H1 (cell line): ENCODE measurements at regions not wholly inside any gene's neighbourhood (a gene's known extent, or its start where the extent isn't known, plus 50 kb on each side); places are given as distances from the start of the nearest gene placed in this dataset.

Source experiments
- CTCF ChIA-PET: fragments of 300-600 bp; sonication (Branson Sonifier 250); formaldehyde crosslinking; loops from one replicate; lab custom pipeline; 2021; ENCODE audit not compliant: partially characterized antibody; lab: Charles Lee
- POLR2A ChIA-PET: fragments of 300-600 bp; sonication (Branson Sonifier 250); formaldehyde crosslinking; loops from one replicate; lab custom pipeline; 2021; ENCODE audit warnings: inconsistent platforms; ENCODE audit not compliant: partially characterized antibody; lab: Charles Lee
- DNase-seq, 2 experiments: peaks; one replicate each; pipeline versions ENCODE4 v3.0.0 to v3.0.0-alpha.2; 2010 to 2022; ENCODE audit warnings: low spot score in 2 of 2, low read depth in 1 of 2, mixed read lengths in 1 of 2
- FAIRE-seq: peaks from 2 replicates; lab custom pipeline; 2011; peaks lifted over from hg19 to GRCh38; lab: Jason Lieb, UNC
- H2AFZ ChIP-seq: 2 replicates; pipeline ENCODE4 v1.8.1; 2012; ENCODE audit warnings: low read length, inconsistent platforms
- H2AK5ac ChIP-seq: 2 replicates; pipeline ENCODE4 v1.6.1; 2013; ENCODE audit warnings: low read depth, low read length
- H2BK120ac ChIP-seq: replicated peaks from 2 replicates; pipeline ENCODE3; 2013; ENCODE audit warnings: low read depth, low read length, inconsistent platforms
- H2BK12ac ChIP-seq: 2 replicates; pipeline ENCODE4 v1.6.1; 2013; ENCODE audit warnings: low read depth, low read length
- H2BK15ac ChIP-seq: 2 replicates; pipeline ENCODE4 v1.6.1; 2013; ENCODE audit warnings: low read length
- H2BK20ac ChIP-seq: 2 replicates; pipeline ENCODE4 v1.6.1; 2013; ENCODE audit warnings: low read length
- H2BK5ac ChIP-seq: 2 replicates; pipeline ENCODE4 v1.6.1; 2013; ENCODE audit warnings: low read depth, low read length
- H3K14ac ChIP-seq: 2 replicates; pipeline ENCODE4 v1.6.1; 2013; ENCODE audit warnings: inconsistent platforms; ENCODE audit not compliant: insufficient read length
- H3K18ac ChIP-seq: 2 replicates; pipeline ENCODE4 v1.6.1; 2013; ENCODE audit warnings: low read length; ENCODE audit errors: extremely low read depth
- H3K23ac ChIP-seq: 2 replicates; pipeline ENCODE4 v1.6.1; 2013; ENCODE audit warnings: inconsistent platforms; ENCODE audit not compliant: insufficient read length
- H3K23me2 ChIP-seq: 2 replicates; pipeline ENCODE4 v1.6.1; 2013; ENCODE audit warnings: low read depth, low read length
- H3K27ac ChIP-seq: 2 replicates; pipeline ENCODE4 v1.6.1; 2011; ENCODE audit warnings: low read depth, low read length, inconsistent platforms
- H3K27me3 ChIP-seq, 4 experiments: replicated peaks in 1 of 4; 1 replicate in 1 of 4; 2 replicates in 3 of 4; pipeline versions ENCODE4 v1.6.1 to v1.8.1; 2011 to 2013; ENCODE audit warnings: low read length in 3 of 4, mild to moderate bottlenecking in 3 of 4, inconsistent platforms in 2 of 4, mixed read lengths in 2 of 4, moderate library complexity in 1 of 4; ENCODE audit not compliant: control insufficient read depth in 3 of 4, insufficient read depth in 3 of 4; ENCODE audit errors: extremely low read depth in 1 of 4
- H3K36me3 ChIP-seq, 4 experiments: 2 replicates each; pipeline versions ENCODE4 v1.6.1 to v1.8.1; 2011 to 2013; ENCODE audit warnings: mild to moderate bottlenecking in 4 of 4, low read length in 3 of 4, moderate library complexity in 2 of 4, control low read depth in 1 of 4, inconsistent platforms in 1 of 4; ENCODE audit not compliant: insufficient read depth in 4 of 4, control insufficient read depth in 2 of 4
- H3K4ac ChIP-seq: replicated peaks from 2 replicates; pipeline ENCODE3; 2013; ENCODE audit warnings: low read length, low read depth, mixed read lengths, inconsistent platforms; ENCODE audit not compliant: insufficient read length
- H3K4me1 ChIP-seq, 4 experiments: replicated peaks in 1 of 4; 1 replicate in 1 of 4; 2 replicates in 3 of 4; pipeline versions ENCODE4 v1.6.1 to v1.8.1; 2011 to 2013; ENCODE audit warnings: low read length in 3 of 4, inconsistent platforms in 2 of 4, mixed read lengths in 1 of 4; ENCODE audit not compliant: insufficient read depth in 4 of 4, control insufficient read depth in 3 of 4
- H3K4me2 ChIP-seq, 2 experiments: 2 replicates each; pipeline versions ENCODE4 v1.6.1 to v1.8.1; 2011 to 2013; ENCODE audit warnings: low read depth in 2 of 2, low read length in 2 of 2, control low read depth in 1 of 2, inconsistent platforms in 1 of 2, mild to moderate bottlenecking in 1 of 2; ENCODE audit not compliant: insufficient read depth in 1 of 2
- H3K4me3 ChIP-seq, 4 experiments: fragments of 200-600, 300-600 bp in 1 of 4; sonication (generic), shearing (Covaris generic), sonication (Bioruptor Twin) in 1 of 4; 2 replicates each; pipeline versions ENCODE4 v1.5.1 to v1.8.1; 2011 to 2016; ENCODE audit warnings: low read length in 4 of 4, low read depth in 3 of 4, control low read depth in 2 of 4, inconsistent platforms in 2 of 4, mild to moderate bottlenecking in 2 of 4, mixed read lengths in 1 of 4, moderate library complexity in 1 of 4; ENCODE audit not compliant: insufficient read depth in 2 of 4; ENCODE audit errors: extremely low read depth in 1 of 4
- H3K56ac ChIP-seq: replicated peaks from 2 replicates; pipeline ENCODE3; 2013; ENCODE audit warnings: low read depth, mild to moderate bottlenecking, mixed read lengths, low read length, inconsistent platforms; ENCODE audit not compliant: insufficient read length
- H3K79me1 ChIP-seq: 2 replicates; pipeline ENCODE4 v1.6.1; 2013; ENCODE audit warnings: low read depth, low read length, control low read depth
- H3K79me2 ChIP-seq, 2 experiments: 2 replicates each; pipeline versions ENCODE4 v1.6.1 to v1.8.1; 2012 to 2013; ENCODE audit warnings: low read length in 2 of 2, mild to moderate bottlenecking in 2 of 2, inconsistent platforms in 1 of 2; ENCODE audit not compliant: insufficient read depth in 2 of 2, control insufficient read depth in 1 of 2
- H3K9ac ChIP-seq, 4 experiments: replicated peaks in 1 of 4; 1 replicate in 1 of 4; 2 replicates in 3 of 4; pipeline versions ENCODE4 v1.6.1 to v1.8.1; 2011 to 2013; ENCODE audit warnings: low read depth in 3 of 4, low read length in 3 of 4, control low read depth in 2 of 4, mild to moderate bottlenecking in 2 of 4, moderate library complexity in 2 of 4, inconsistent platforms in 1 of 4; ENCODE audit errors: extremely low read depth in 1 of 4
- H3K9me3 ChIP-seq, 2 experiments: 2 replicates each; pipeline versions ENCODE4 v1.6.1 to v1.8.1; 2012 to 2013; ENCODE audit warnings: mild to moderate bottlenecking in 2 of 2, moderate library complexity in 2 of 2, control low read depth in 1 of 2, inconsistent platforms in 1 of 2, low read depth in 1 of 2, low read length in 1 of 2, mixed read lengths in 1 of 2; ENCODE audit not compliant: insufficient read depth in 2 of 2
- H4K20me1 ChIP-seq, 2 experiments: replicated peaks in 1 of 2; 2 replicates each; pipeline versions ENCODE3 to v1.8.1; 2011 to 2013; ENCODE audit warnings: inconsistent platforms in 2 of 2, low read length in 2 of 2, mild to moderate bottlenecking in 1 of 2; ENCODE audit not compliant: insufficient read depth in 2 of 2, control insufficient read depth in 1 of 2
- H4K5ac ChIP-seq: 2 replicates; pipeline ENCODE4 v1.6.1; 2013; ENCODE audit warnings: low read length, low read depth, mixed read lengths, inconsistent platforms; ENCODE audit not compliant: insufficient read length
- H4K8ac ChIP-seq: 2 replicates; pipeline ENCODE4 v1.8.0; 2013; ENCODE audit warnings: mild to moderate bottlenecking, moderate library complexity, low read length, inconsistent platforms; ENCODE audit not compliant: insufficient read depth; ENCODE audit errors: extremely low read depth
- H4K91ac ChIP-seq: replicated peaks from 2 replicates; pipeline ENCODE3; 2013; ENCODE audit warnings: low read length, mixed read lengths, inconsistent platforms; ENCODE audit not compliant: insufficient read length
- ASH2L ChIP-seq: fragments of 200-600, 300-600 bp; sonication (generic); IDR thresholded peaks from one replicate; pipeline ENCODE4 v1.7.1; 2017; ENCODE audit warnings: low read length
- BRCA1 ChIP-seq: IDR thresholded peaks from 2 replicates; pipeline ENCODE4 v1.6.1; 2012; ENCODE audit warnings: low read depth, low read length, improper control_type of control experiment
- RXRA ChIP-seq: IDR thresholded peaks from 2 replicates; pipeline ENCODE4 v1.6.1; 2011; ENCODE audit warnings: low read depth, mild to moderate bottlenecking, low read length, moderate library complexity; ENCODE audit not compliant: insufficient read depth
- SP4 ChIP-seq: IDR thresholded peaks from 2 replicates; pipeline ENCODE4 v1.6.1; 2012; ENCODE audit warnings: low read length, inconsistent platforms
- TCF12 ChIP-seq: IDR thresholded peaks from 2 replicates; pipeline ENCODE4 v1.6.1; 2011; ENCODE audit warnings: low read depth, mild to moderate bottlenecking, low read length
- WGBS, 2 experiments: shearing (Covaris generic) in 1 of 2; methylation state at CpG; one replicate each; pipeline versions ENCODE4 v1.1.6 to v1.1.7; 2013 to 2015; ENCODE audit warnings: low lambda C conversion rate in 2 of 2, mixed read lengths in 2 of 2, inconsistent platforms in 1 of 2, low coverage in 1 of 2, missing lambda C conversion rate in 1 of 2; ENCODE audit not compliant: insufficient replicate concordance in 2 of 2, insufficient coverage in 1 of 2, insufficient read length in 1 of 2; ENCODE audit errors: extremely low coverage in 1 of 2, missing lambda C conversion rate in 1 of 2; 5-methylcytosine and 5-hydroxymethylcytosine counted together

GRCh38 chr10:6707352-6707751 lies 127.3 kb upstream of the PRKCQ start:
- POLR2A ChIA-PET, result no interaction called here
- H3K23me2 ChIP-seq, result no peaks in the 10 kb centered on the region
- no peak overlapping the region for H3K27ac ChIP-seq
- no peak overlapping the region for H3K56ac ChIP-seq
- H4K8ac ChIP-seq, result no peak overlapping the region
- no peaks in the 10 kb centered on the region; a peak in 1 of 7 replicates for H3K4me1 ChIP-seq
- no peaks in the 10 kb centered on the region for H3K27me3 ChIP-seq
- H4K20me1 ChIP-seq, result no peaks in the 10 kb centered on the region
- no peak overlapping the region for H3K23ac ChIP-seq
- WGBS, 2 experiments, result 88 to 97% methylated on average over 1 to 4 of the region's 4 CpGs
- H3K9me3 ChIP-seq, result no peaks in the 10 kb centered on the region
- peak overlapping the region; percentile 17 for H2BK120ac ChIP-seq
- no peak overlapping the region for H2BK20ac ChIP-seq
- H2BK15ac ChIP-seq, result no peak overlapping the region
- no peak overlapping the region for H3K9ac ChIP-seq
- no peak overlapping the region for H3K14ac ChIP-seq
- H4K5ac ChIP-seq, result no peak overlapping the region
- TF ChIP-seq ASH2L (no peak), BRCA1 (no peak), TCF12 (no peak), RXRA (no peak), SP4 (no peak)
- H3K4me3 ChIP-seq, result no peak overlapping the region
- no peak for FAIRE-seq
- H3K79me2 ChIP-seq, result no peaks in the 10 kb centered on the region
- no peak overlapping the region for H2BK12ac ChIP-seq
- no peak overlapping the region for H4K91ac ChIP-seq
- H2AFZ ChIP-seq, result no peak overlapping the region
- no peaks in the 10 kb centered on the region for H3K36me3 ChIP-seq
- CTCF ChIA-PET, result no interaction called here
- H3K4me2 ChIP-seq, result no peak overlapping the region
- no peak overlapping the region for H2AK5ac ChIP-seq
- H3K4ac ChIP-seq, result no peak overlapping the region
- no peaks in the 10 kb centered on the region for H3K79me1 ChIP-seq
- DNase-seq, result no peak
- H2BK5ac ChIP-seq, result no peak overlapping the region
- no peak overlapping the region for H3K18ac ChIP-seq
